Uterus (tissue), 2 donors: ENCODE measurements at regions not wholly inside any gene's neighbourhood (a gene's known extent, or its start where the extent isn't known, plus 50 kb on each side); places are given as distances from the start of the nearest gene placed in this dataset.

Experiments
- CTCF ChIP-seq, 4 experiments: fragments of 200-600 bp in 2 of 4; fragments of 450-650 bp in 2 of 4; sonication (generic) in 2 of 4; IDR thresholded peaks; one replicate each; pipeline ENCODE4 v1.5.1; 2016 to 2019; ENCODE audit warnings: antibody characterized with exemption in 4 of 4, mild to moderate bottlenecking in 2 of 4, moderate library complexity in 1 of 4
- POLR2A ChIP-seq, 2 donors: fragments of 450-650 bp; IDR thresholded peaks; one replicate each; pipeline ENCODE4 v1.6.1; 2016; ENCODE audit warnings: antibody characterized with exemption in 2 of 2, mild to moderate bottlenecking in 1 of 2, moderate library complexity in 1 of 2

DNA sequence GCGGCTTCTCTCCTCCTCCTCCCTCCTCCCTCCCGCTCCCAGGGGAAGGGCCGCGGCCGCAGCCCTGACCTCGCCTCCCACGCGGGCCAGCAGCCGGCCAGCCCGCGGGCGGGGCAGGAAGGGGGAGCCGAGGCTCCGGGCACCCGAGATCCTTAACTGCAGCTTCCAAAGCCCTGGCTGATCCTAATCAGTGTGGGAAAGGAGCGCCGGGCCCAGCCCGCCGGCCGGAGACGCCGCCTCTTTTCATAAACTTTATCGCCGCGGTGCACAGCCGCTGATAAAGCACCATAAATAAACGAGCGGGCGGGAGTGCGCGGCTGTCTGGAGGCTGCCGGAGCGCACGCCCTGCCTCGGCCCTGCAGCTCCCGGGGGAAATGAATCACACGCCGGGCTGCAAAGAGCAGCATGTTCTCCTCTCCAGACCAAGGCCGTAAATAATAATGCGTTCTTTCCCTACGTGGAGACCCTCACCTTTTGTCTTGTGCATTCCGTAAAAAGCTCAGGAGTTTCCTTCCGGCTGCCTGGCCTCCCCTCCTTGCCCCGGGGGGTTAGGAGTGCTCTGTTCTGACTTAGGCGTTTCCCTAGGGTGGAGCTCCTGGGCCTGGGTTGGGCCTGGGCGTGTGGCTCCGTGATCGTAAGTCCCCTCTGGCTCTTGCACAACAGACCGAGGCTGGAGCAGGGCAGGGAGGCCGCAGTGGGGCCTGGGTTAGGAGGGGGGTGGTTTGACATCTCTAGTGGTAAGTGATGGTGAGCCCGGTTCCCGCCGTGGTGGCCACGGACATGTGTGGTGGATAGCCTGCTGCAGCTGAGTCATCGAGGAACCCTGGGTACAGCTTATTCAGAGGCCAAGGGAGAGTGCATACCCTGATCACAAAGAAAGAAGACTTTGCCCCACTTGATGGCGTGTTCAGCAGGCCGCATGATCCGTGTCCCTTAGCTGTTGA is 132.6 kb upstream of the HES1 start:
- TF ChIP-seq POLR2A (IDR thresholded peaks at IDR 0.05) (peak in 1 of 2 donors; percentile 8), CTCF (IDR thresholded peaks at IDR 0.05) (no peak)
